ENCODE measurements at regions not wholly inside any gene's neighbourhood (a gene's known extent, or its start where the extent isn't known, plus 50 kb on each side); places are given as distances from the start of the nearest gene placed in this dataset.

GRCh38 chr2:14866736-14867352, 234.3 kb downstream of the LRATD1 start:
- TF ChIP-seq CTCF (IDR thresholded peaks at IDR 0.05 in 4 of 5, conservative IDR thresholded peaks at IDR 0.05 in 1 of 5) (no peak), POLR2A (IDR thresholded peaks at IDR 0.05) (no peak)

Measured in gastrocnemius medialis (tissue), 4 donors.